ENCODE measurements at regions not wholly inside any gene's neighbourhood (a gene's known extent, or its start where the extent isn't known, plus 50 kb on each side); places are given as distances from the start of the nearest gene placed in this dataset.
A peak's percentile ranks its signal among the peaks of the same experiment; 100 is the strongest.

DNA sequence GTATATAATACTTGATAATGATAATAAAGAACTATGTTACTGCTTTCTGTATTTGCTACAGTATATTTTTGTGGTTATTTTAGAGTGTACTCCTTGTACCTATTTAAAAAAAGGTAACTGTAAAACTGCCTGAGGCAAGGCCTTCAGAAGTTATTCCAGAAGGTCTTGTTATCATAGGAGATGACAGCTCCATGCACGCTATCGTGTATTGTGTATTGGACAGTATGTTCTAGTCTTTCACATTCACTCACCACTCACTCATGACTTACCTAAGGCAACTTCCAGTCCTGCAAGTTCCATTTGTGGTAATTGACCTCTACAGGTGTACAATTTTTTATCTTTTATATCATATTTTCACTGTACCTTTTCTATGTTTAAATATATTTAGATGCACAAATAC is 100.7 kb downstream of the ARL4A start:
- Mint-ChIP-seq H3K27me3 (no peaks in the 10 kb centered on the region), H3K4me1 (no peaks in the 10 kb centered on the region), H3K9me3 (ENCODE audit: low read depth) (no peaks in the 10 kb centered on the region), H3K36me3 (ENCODE audit: low read depth) (no peaks in the 10 kb centered on the region), H3K27ac (no peak overlapping the region), H3K4me3 (no peak overlapping the region)
- ChIA-PET CTCF (no interaction called here), POLR2A (no interaction called here)
- DNase-seq (no peak), ATAC-seq (no peak)
- intact Hi-C loops (cut with DNase I, micrococcal nuclease): no loop called here

DNA sequence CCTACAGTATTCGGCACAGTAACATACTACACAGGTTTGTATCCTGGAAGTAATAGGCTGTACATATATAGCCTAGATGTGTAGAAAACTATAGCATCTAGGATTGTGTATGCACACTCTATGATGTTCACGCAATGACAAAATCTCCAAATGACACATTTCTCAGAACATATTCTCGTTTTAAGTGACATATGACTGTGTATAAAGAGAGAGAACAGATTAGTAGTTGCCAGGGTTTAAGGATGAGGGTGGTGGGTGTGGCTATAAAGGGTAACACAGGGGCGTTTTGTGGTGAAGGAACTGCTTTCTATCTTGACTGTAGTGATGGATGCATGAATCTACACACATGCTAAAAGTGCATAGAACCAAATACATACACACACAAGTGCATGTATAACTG is 101.2 kb downstream of the ARL4A start:
- ChIA-PET POLR2A (no interaction called here), CTCF (no interaction called here)
- intact Hi-C loops (cut with DNase I, micrococcal nuclease): no loop called here
- ATAC-seq (peak; percentile 89), DNase-seq (peak; percentile 22)
- no peak overlapping the region for H3K27ac Mint-ChIP-seq
- H3K9me3 Mint-ChIP-seq (ENCODE audit: low read depth): no peaks in the 10 kb centered on the region
- no peaks in the 10 kb centered on the region for H3K27me3 Mint-ChIP-seq
- H3K4me1 Mint-ChIP-seq: no peaks in the 10 kb centered on the region
- no peaks in the 10 kb centered on the region for H3K36me3 Mint-ChIP-seq (ENCODE audit: low read depth)
- H3K4me3 Mint-ChIP-seq: no peak overlapping the region

DNA sequence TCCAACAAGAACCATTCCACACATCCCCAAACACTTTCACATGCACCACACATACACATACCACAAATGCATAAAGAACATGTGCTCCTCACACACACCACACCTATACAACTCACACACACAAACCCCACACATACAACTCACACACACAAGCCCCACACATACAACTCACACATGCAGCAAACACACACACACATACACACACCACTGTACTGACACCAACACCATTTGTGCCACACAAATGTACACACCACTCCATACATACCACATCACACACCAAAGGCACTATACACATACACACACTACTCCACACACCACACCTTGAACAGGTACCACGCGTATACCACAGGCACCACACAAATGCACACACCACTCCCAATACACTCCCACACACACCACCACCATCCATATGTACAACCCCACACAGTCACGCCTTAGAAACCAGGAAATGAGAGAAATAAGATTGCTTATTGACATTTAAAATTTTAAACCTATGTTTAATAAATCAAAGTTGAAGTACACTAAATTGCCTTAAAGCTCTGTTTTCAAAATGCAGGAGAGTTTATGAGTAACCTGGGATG is 107.4 kb downstream of the ARL4A start:
- POLR2A ChIA-PET: no interaction called here
- Mint-ChIP-seq H3K27ac (no peak overlapping the region), H3K4me1 (no peaks in the 10 kb centered on the region), H3K9me3 (ENCODE audit: low read depth) (no peaks in the 10 kb centered on the region), H3K4me3 (no peak overlapping the region), H3K36me3 (ENCODE audit: low read depth) (no peaks in the 10 kb centered on the region), H3K27me3 (no peaks in the 10 kb centered on the region)
- intact Hi-C loops (cut with DNase I, micrococcal nuclease): no loop called here
- DNase-seq (no peak), ATAC-seq (no peak)
- CTCF ChIA-PET: no interaction called here

DNA sequence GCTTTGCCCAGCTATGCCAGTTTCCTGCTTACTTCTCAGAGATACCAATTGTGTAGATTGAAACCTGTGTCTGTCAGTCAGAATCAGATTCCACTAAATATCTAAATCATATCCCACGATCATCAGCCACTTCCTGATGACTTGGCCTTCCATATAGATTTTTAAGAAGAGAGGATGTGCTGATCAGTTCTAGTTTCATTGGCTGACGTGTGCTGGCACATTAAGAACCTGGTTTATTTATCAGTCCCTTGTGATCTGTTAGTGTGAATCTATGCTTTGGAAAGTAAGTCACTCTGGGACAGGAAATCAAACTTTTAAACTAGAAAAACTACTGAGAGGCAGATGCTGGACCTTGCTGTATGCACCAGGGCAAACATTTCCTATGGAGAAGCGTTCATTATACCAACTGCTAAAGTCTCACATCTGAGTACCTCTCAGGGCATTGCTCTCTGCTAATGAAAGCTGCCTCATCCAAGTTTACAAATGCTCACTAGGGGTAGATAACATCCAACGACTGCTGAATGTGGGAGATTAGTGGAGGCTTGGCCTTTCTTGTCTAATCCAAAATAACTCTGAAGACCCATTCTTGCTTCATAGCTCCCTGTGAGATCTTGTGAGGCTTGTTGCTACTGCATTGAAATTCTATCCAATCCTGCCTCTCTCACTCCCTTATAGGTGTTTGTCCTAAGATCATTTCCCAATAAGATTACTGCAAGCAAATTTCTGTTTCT is 109.1 kb downstream of the ARL4A start:
- POLR2A ChIA-PET: no interaction called here
- Mint-ChIP-seq H3K27ac (no peak overlapping the region), H3K27me3 (no peaks in the 10 kb centered on the region), H3K9me3 (ENCODE audit: low read depth) (no peaks in the 10 kb centered on the region), H3K36me3 (ENCODE audit: low read depth) (no peaks in the 10 kb centered on the region), H3K4me3 (no peak overlapping the region), H3K4me1 (no peaks in the 10 kb centered on the region)
- ATAC-seq (peak; percentile 39), DNase-seq (no peak)
- CTCF ChIA-PET: interaction anchor here (0.7 kb wide), 2 partner anchors 67 to 86 kb away, joined by 3 read pairs; no protein-coding TSS in a partner anchor
- intact Hi-C loops (cut with DNase I, micrococcal nuclease): no loop called here

DNA sequence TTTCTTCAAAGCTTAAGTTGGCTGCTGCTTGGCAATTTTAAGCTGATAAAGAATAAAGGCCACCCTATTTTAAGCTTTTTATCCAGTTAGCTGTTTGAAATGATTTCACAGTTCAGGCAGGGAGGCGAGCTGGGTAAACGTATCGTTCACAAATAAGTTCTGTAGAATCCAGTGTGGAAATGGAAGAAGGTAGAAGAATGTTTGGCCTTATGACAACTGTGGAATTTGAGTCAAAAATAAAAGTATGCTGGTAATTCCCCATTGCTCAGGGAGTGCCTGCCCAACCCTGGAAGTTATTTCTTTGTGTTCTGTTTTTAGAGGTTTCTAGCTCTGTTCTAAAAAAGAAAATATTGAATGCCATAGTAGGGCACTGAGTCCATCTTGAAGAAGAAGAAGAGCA is 113.1 kb downstream of the ARL4A start:
- Mint-ChIP-seq H3K36me3 (ENCODE audit: low read depth) (no peaks in the 10 kb centered on the region), H3K27ac (no peak overlapping the region), H3K4me3 (no peak overlapping the region), H3K4me1 (no peaks in the 10 kb centered on the region), H3K27me3 (no peaks in the 10 kb centered on the region), H3K9me3 (ENCODE audit: low read depth) (no peaks in the 10 kb centered on the region)
- intact Hi-C loops (cut with DNase I, micrococcal nuclease): no loop called here
- DNase-seq: no peak
- CTCF ChIA-PET: interaction anchor here (0.7 kb wide), 1 partner anchor 25 kb away, joined by 3 read pairs; no protein-coding TSS in a partner anchor
- POLR2A ChIA-PET: no interaction called here
- ATAC-seq: no peak

DNA sequence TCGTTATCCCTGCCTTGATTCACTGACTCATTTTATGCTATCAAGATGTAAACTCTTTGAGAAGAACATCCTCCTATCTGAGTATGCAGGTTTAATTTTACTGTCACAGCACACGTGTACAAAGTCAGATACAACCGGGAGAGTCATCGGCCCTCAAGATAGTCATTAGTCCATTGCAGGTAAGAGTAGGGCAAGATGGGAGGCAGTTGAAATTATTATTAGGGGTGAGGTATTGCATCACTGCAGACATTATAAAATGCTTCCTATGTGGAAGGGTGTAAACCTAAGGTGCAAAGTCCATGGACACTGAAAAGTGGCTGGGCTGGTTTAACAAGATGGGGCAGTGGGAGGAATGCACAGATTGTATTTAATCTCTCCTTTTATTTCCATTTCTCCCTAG is 113.7 kb downstream of the ARL4A start:
- Mint-ChIP-seq H3K9me3 (ENCODE audit: low read depth) (no peaks in the 10 kb centered on the region), H3K4me1 (no peaks in the 10 kb centered on the region), H3K27ac (no peak overlapping the region), H3K36me3 (ENCODE audit: low read depth) (no peaks in the 10 kb centered on the region), H3K27me3 (no peaks in the 10 kb centered on the region), H3K4me3 (no peak overlapping the region)
- DNase-seq (no peak), ATAC-seq (no peak)
- POLR2A ChIA-PET: no interaction called here
- intact Hi-C loops (cut with DNase I, micrococcal nuclease): no loop called here
- CTCF ChIA-PET: no interaction called here

DNA sequence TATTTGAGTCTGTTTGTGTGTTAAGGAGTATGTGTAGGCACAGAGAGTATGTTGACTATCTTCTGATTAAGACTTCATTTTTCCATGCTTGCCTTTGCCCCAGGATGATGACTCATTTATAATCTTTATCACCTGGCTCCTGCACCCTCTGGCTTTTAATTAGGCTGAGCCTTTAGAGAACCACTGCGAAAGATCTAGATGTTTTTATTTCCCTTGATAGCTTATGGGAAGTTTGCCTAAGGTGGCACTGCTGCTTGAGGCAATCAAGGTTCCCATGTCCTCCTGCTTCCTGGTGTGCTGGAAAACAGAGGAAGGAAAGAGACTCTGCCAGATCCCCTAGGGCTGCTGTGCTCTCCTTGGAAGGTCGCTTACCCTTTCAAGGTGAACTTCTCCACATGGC is 114.6 kb downstream of the ARL4A start:
- no peaks in the 10 kb centered on the region for H3K27me3 Mint-ChIP-seq
- H3K27ac Mint-ChIP-seq: no peak overlapping the region
- no peaks in the 10 kb centered on the region for H3K4me1 Mint-ChIP-seq
- H3K4me3 Mint-ChIP-seq: no peak overlapping the region
- intact Hi-C loops (cut with DNase I, micrococcal nuclease): no loop called here
- POLR2A ChIA-PET: no interaction called here
- no peaks in the 10 kb centered on the region for H3K9me3 Mint-ChIP-seq (ENCODE audit: low read depth)
- ATAC-seq (no peak), DNase-seq (no peak)
- H3K36me3 Mint-ChIP-seq (ENCODE audit: low read depth): no peaks in the 10 kb centered on the region
- CTCF ChIA-PET: no interaction called here

DNA sequence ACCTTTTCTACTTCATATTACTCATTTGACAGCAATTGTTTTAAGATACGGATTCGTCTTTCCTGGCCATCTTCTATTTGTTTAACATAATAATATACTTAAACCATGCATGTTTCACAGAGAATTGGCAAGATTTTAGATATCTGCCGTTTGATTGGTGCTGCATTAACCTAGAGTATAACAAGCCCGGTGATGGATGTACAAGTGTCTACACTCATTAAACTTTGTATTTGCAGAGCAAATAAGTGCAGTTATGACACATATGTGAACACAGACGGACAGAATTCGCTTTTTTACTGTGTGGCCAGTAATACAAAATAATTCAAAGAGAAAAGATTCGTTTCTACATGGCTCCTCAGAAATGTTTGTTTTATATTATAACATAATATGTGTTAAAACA is 116.1 kb downstream of the ARL4A start:
- Mint-ChIP-seq H3K27me3 (no peaks in the 10 kb centered on the region), H3K4me1 (no peaks in the 10 kb centered on the region), H3K27ac (no peak overlapping the region), H3K36me3 (ENCODE audit: low read depth) (no peaks in the 10 kb centered on the region), H3K4me3 (no peak overlapping the region), H3K9me3 (ENCODE audit: low read depth) (no peaks in the 10 kb centered on the region)
- POLR2A ChIA-PET: no interaction called here
- no peak for ATAC-seq
- intact Hi-C loops (cut with DNase I, micrococcal nuclease): no loop called here
- CTCF ChIA-PET: no interaction called here
- no peak for DNase-seq

DNA sequence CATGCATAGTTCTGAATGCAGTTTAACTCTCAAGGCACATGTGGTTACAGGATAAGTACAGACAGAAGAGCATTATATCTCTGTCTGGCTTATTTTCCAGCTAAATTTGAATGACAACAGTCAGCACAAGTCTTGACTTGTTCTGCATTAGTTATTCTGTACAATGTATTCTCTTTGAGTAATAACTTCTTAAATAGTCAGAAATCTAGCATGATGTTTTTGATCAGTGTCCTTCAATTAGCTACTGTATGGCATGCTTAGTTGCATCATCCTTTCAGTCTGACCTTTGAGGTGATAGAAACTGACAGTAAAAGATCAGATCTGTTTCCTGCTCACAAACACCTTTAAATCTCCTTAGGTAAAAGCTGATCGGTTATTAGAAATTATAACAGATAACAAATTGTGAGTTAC is 118.1 kb downstream of the ARL4A start:
- Mint-ChIP-seq H3K9me3 (ENCODE audit: low read depth) (no peaks in the 10 kb centered on the region), H3K36me3 (ENCODE audit: low read depth) (no peaks in the 10 kb centered on the region), H3K4me1 (no peaks in the 10 kb centered on the region), H3K27ac (no peak overlapping the region), H3K27me3 (no peaks in the 10 kb centered on the region), H3K4me3 (no peak overlapping the region)
- ChIA-PET POLR2A (no interaction called here), CTCF (interaction anchor here (0.6 kb wide), 1 partner anchor 119 kb away, joined by 3 read pairs; no protein-coding TSS in a partner anchor)
- ATAC-seq: no peak
- no peak for DNase-seq
- intact Hi-C loops (cut with DNase I, micrococcal nuclease): no loop called here

DNA sequence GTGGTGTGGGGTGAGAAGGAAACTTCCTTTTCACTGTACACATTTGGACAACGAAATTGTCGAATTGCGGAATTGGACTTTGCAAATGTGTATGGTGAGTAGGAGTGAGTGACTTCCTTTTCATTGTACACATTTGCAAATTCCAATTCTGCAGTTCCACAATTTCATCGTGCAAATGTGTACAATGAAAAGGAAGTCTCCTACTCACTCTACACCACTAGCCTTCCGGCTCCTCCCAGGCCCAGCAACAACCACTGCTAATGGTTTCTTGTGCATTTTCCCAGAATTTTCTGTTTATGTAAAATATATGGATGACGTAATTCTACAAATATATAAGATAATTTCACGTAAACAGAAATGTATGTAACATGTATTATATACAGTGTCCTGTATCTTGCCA is 118.5 kb downstream of the ARL4A start:
- no peaks in the 10 kb centered on the region for H3K36me3 Mint-ChIP-seq (ENCODE audit: low read depth)
- ATAC-seq: no peak
- ChIA-PET POLR2A (no interaction called here), CTCF (interaction anchor here (1.2 kb wide), 1 partner anchor 283 kb away, joined by 3 read pairs; no protein-coding TSS in a partner anchor)
- DNase-seq: no peak
- no peaks in the 10 kb centered on the region for H3K27me3 Mint-ChIP-seq
- H3K4me1 Mint-ChIP-seq: no peaks in the 10 kb centered on the region
- H3K4me3 Mint-ChIP-seq: no peak overlapping the region
- intact Hi-C loops (cut with DNase I, micrococcal nuclease): no loop called here
- H3K9me3 Mint-ChIP-seq (ENCODE audit: low read depth): no peaks in the 10 kb centered on the region
- H3K27ac Mint-ChIP-seq: no peak overlapping the region

DNA sequence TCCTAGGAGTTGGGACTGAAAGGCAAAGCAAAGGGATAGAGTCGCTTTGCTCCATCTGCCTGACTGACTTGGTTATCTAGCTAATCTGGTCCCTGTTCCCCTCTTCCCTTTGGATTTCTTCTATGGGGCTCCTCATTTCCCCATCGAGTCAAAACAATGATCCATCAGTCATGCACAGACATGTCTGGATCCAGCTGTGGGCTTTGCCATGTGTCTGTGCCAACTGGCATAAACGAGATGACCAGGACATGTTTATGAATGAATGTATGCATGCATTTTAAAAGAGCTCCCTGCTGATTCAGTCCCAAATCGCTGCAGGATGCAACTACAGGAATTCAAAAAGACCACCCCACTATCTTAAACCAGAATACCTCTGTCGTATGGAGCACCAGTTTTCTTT is 122.0 kb downstream of the ARL4A start:
- no peak for ATAC-seq
- ChIA-PET CTCF (no interaction called here), POLR2A (no interaction called here)
- Mint-ChIP-seq H3K36me3 (ENCODE audit: low read depth) (no peaks in the 10 kb centered on the region), H3K9me3 (ENCODE audit: low read depth) (no peaks in the 10 kb centered on the region), H3K4me3 (no peak overlapping the region), H3K4me1 (no peaks in the 10 kb centered on the region), H3K27me3 (no peaks in the 10 kb centered on the region), H3K27ac (no peak overlapping the region)
- intact Hi-C loops (cut with DNase I, micrococcal nuclease): no loop called here
- no peak for DNase-seq

DNA sequence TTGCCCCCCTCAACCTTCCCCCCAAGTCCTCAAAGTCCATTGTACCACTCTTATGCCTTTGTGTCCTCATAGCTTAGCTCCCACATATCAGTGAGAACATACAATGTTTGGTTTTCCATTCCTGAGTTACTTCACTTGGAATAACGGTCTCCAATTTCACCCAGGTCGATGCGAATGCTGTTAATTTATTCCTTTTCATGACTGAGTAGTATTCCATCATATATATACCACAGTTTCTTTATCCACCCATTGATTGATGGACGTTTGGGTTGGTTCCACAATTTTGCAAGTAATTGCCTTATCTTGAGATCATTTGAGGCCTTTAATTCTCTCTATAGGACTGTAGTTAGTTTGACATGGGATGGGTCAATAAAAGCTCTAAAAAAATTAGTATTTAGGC is 124.7 kb downstream of the ARL4A start:
- intact Hi-C loops (cut with DNase I, micrococcal nuclease): no loop called here
- ATAC-seq: no peak
- H3K36me3 Mint-ChIP-seq (ENCODE audit: low read depth): no peaks in the 10 kb centered on the region
- H3K4me1 Mint-ChIP-seq: no peaks in the 10 kb centered on the region
- ChIA-PET CTCF (interaction anchor here (0.6 kb wide), 1 partner anchor 150 kb away, joined by 3 read pairs; no protein-coding TSS in a partner anchor), POLR2A (no interaction called here)
- H3K27me3 Mint-ChIP-seq: no peaks in the 10 kb centered on the region
- no peaks in the 10 kb centered on the region for H3K9me3 Mint-ChIP-seq (ENCODE audit: low read depth)
- H3K27ac Mint-ChIP-seq: no peak overlapping the region
- H3K4me3 Mint-ChIP-seq: no peak overlapping the region
- DNase-seq: no peak
